GM21717 (cell line): ENCODE measurements at regions not wholly inside any gene's neighbourhood (a gene's known extent, or its start where the extent isn't known, plus 50 kb on each side); places are given as distances from the start of the nearest gene placed in this dataset.

Experiments used
- ATAC-seq: cut with Tn5 transposase; IDR thresholded peaks from one replicate; pipeline ENCODE4 v1.9.1; 2021; ENCODE audit warnings: mild to moderate bottlenecking, moderate library complexity; ENCODE audit not compliant: unreplicated experiment

GRCh38 chr10:1981976-1982375, 244.7 kb upstream of the ADARB2 start:
- ATAC-seq: no peak

DNA sequence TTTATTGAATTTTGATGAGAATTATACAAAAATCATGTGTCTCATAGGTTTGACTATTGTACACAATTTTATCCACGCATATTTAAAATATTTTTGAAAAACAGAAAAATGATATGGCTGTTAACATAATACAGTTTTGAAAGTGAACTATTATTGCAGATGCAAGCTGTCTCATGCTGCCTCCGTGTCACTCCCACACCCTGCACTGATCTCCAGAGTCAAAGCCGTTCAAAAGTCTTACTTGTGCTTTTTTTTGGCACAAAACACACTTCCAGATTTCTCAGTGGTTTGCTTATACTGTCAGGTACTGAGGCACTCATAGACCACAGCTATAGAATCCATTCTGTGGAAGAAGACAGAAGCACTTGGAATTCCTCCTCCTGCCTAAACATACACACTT, 243.1 kb upstream of the ADARB2 start:
- ATAC-seq: no peak

DNA sequence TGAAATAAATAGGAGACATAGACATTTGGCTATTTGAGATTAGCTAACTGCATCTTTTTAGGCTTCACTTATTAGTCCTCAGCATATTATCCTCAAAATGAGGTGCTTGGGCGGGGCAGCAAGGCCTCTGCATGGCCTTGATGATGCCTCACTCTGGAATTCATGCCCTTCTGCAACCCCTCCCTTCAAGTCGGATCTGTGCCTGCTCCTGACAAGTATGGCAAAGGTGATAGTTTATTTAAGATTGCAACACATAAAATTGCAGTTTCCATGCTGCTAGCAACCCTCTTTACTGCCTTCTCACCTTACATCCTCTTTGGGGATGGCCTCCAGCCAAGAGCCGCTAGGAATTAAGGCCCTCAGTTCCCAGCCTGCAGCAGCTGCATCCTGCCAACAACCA, 241.3 kb upstream of the ADARB2 start:
- no peak for ATAC-seq

- ATAC-seq: no peak
Measured at GRCh38 chr10:1977461-1977860, 240.1 kb upstream of the ADARB2 start.

GRCh38 chr10:1972406-1972805, 235.1 kb upstream of the ADARB2 start:
- ATAC-seq: no peak

DNA sequence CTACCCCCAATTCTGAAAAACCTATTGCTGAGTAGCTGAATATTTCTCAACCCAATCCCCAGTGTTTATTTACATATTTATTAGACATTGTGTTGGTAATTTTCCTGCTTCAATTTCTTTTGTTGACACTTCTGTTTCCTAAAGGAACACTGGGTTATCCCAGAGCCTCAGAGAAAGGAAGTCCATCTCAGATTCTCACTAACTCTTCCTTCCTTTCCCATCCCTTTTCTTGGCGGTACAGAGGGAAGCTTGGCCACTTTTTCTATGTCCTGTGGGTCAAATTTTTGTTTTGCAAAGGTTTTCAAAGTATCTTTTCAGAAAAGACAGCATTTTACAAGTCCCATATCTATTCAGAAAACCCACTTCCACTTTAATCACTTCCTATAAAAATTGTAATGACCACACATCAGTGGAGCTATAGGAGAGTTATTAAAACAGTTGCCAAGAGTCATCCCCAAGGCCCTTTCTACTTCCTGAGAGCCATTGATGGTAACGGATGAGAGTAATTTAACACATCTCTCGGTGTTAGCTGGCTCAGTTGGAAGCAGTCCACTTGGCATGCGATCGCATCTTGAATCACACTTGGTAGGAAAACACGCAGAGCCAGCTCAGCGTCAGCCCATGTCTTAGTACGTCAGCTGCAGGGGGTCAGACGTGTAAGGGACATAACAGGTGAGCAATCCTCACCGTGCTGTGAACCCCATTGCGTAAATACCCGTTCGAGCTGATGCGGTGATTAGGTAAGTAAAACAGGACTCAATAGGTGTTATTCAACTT, 231.1 kb upstream of the ADARB2 start:
- ATAC-seq: no peak

DNA sequence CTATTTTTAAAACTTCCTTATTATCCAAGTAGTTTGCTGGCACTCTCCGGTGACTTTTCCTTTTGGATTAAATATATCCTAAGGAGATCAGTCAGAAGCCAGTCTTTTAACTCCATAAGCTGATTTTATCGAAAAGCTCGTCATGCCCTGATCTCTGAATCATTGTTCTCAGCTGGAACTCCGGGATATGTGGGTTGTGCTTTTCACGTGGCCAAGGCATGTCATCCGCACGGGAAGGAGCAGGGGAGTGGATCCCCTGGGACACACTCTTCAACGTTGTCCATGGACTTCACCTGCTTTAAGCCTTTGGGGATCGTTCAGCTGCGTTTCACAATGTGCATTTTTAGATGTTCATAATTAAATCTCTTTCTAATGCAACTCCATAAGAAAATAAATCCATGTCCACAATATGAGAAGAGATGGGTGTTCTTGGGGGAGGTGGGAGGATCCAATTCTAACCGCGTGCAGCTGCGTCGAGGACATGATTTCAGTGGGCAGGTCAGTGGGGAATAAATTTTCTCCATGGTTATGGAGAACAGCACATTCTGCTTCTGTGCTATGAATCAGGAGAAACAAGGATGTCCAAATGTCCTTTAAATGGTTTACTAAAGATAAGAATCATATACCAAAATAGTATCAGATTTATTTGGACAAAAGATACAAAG, 229.5 kb upstream of the ADARB2 start:
- ATAC-seq: no peak

GRCh38 chr10:1964476-1964875, 227.2 kb upstream of the ADARB2 start:
- ATAC-seq: no peak

GRCh38 chr10:1963341-1963740, 226.0 kb upstream of the ADARB2 start:
- no peak for ATAC-seq

DNA sequence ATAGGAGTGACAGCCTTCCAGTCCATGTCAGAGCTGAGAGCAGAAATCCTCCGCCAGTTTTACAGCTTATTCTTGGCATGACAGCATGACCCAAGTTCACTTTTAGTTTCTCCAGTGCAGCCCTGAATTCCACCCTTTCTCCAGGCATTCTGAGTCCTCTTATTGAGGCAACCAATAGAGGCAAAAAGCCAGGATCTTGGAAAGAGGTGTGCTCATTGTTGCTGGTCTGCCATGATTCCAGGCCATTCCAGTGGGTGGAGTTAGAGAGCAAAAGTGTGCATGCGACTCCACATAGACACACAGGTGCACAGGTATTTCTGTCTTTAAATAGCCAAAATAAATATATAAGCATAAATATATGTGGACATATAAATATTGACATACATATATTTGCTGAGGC, 224.7 kb upstream of the ADARB2 start:
- no peak for ATAC-seq

GRCh38 chr10:1960982-1961381, 223.7 kb upstream of the ADARB2 start:
- no peak for ATAC-seq

GRCh38 chr10:1957057-1957456, 219.7 kb upstream of the ADARB2 start:
- no peak for ATAC-seq

- no peak for ATAC-seq
Measured at GRCh38 chr10:1954300-1954699, 217.0 kb upstream of the ADARB2 start.

GRCh38 chr10:1952126-1953095, 215.1 kb upstream of the ADARB2 start:
- ATAC-seq: no peak

GRCh38 chr10:1950803-1951495, 213.6 kb upstream of the ADARB2 start:
- ATAC-seq: no peak

GRCh38 chr10:1947464-1948003, 210.2 kb upstream of the ADARB2 start:
- no peak for ATAC-seq

- no peak for ATAC-seq
Measured at GRCh38 chr10:1944487-1944886, 207.2 kb upstream of the ADARB2 start.

- no peak for ATAC-seq
Measured at GRCh38 chr10:1942478-1942877, 205.2 kb upstream of the ADARB2 start.

- ATAC-seq: no peak
Measured at GRCh38 chr10:1939016-1939415, 201.7 kb upstream of the ADARB2 start.

DNA sequence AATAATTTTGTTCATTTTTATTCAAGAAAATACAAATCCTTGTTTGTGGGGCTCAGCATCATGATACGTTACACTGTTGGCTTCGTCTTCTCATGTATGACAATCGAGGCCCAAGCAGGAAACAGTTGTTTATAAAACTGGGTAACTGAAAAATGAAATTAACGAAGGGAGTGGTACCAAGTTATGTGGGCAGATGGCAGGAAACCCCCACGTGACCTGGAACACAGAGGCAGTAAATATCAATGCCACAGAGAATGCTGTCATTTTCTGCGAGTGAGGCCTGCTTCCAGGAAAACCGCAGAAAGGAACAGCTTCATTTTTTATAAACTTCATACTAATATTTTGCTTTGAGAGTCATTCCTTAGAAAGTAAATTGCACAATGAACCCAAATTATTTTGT, 201.0 kb upstream of the ADARB2 start:
- ATAC-seq: no peak

DNA sequence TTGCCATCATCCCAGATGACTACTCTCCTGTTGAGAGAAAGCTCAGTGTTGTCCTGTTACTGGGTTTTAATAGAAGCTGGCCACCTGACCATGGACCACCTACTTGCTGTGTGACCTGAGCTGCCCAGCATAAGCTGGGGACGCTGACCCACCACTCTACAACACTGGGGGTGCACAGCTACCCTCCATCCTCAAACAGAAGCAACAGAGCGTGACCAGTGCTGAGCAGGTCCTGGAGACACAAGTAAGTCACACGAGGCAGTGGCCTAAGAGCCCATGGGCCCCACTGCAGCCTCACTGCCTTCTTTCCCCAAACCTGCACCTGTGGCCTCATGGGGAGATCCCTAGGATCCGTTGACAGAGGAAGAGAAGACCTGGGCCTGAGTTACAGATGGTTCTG, 198.6 kb upstream of the ADARB2 start:
- no peak for ATAC-seq
